ENCODE measurements at regions not wholly inside any gene's neighbourhood (a gene's known extent, or its start where the extent isn't known, plus 50 kb on each side); places are given as distances from the start of the nearest gene placed in this dataset.

DNA sequence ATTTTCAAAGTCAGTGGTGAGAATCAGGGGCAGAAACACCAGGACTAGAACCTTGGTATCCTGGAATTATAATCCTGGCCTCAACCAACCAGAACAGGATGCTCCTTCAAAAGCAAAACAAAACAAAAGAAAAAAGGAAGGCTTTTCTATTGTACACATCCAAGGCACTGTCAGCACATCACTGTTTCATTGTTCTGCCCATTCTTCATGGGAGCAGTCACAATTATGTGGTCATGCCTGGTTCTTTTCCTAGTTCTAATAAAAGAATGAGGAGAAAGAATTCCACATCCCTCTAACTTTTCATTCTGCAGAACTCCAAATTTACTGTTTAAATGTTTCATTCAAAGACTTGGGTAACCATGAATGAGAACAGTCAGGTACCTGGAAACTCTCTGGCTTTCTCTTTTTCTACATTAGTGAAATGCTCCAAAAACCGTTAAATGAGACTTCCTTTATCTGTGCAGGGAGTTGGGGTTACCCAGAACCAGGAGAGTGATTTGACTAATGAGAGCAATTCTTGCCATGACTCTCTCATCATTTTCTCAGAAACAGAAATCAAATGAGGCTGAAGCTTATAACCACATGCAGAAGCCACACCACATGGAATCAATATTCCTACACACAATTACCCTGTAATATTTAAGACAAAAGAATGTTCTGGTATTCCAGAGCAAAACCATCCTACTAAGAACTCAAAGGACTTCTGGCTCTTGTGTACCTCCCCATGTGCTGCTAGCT lies 110.9 kb upstream of the CCDC150 start:
- DNase-seq (ENCODE audit: low spot score), result no peak

DNA sequence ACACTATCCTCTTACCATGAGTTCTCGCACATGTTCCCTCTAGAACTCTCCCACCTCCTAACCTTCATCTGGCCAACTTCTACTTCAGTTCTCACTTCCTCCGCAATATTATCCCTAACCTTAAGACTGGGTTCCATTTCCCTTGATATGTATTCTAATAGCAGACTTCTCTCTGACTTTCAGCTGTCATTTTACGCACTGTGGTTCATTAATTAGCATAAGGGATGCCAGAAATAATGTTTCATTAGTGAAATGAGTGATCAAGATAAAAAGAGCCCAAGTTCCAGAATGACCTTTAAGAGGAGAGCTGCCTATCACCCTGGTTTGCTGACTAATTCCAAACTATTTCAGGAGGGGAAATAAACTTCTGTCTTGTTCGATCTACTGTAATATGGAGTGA lies 108.6 kb upstream of the CCDC150 start:
- DNase-seq (ENCODE audit: low spot score), result no peak

GRCh38 chr2:196533772-196534397 lies 105.6 kb upstream of the CCDC150 start:
- no peak for DNase-seq (ENCODE audit: low spot score)

DNA sequence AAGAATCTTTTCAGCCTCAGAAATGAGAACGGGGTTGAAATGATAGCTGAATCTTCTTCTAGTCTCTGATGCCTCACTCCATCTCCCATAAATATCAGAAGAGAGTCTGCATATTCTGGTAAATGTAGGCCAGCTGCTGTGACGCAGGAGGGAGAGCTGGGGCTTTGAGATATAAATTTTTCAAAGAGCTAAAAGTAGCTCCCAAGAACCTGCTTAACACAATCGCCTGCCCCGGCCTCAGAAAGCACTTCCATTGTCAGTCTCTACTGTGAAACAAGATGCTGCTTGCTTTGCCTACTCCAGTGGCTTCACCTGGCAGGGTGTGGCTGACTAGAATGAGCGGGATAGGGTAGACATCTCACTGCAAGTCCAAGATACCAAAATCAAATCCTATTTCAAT lies 105.0 kb upstream of the CCDC150 start:
- no peak for DNase-seq (ENCODE audit: low spot score)

DNA sequence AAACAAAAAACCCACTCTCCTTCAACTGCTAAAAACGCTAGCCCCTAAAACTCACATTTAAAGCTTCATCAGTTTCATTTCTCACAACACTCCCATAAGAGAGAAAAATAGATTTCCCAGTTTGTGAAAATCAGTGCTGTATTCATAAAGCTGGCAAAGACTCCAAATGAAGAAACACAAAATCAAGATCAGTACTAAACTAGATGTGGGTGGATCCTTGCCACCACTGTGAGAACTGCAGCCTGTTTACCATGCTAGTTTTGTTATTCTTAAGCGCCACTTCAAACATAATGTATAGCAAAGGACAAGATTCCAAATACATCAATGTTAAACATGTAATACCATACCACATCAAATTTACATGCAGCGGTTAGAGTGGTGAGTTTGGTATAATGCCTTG lies 104.5 kb upstream of the CCDC150 start:
- no peak for DNase-seq (ENCODE audit: low spot score)

DNA sequence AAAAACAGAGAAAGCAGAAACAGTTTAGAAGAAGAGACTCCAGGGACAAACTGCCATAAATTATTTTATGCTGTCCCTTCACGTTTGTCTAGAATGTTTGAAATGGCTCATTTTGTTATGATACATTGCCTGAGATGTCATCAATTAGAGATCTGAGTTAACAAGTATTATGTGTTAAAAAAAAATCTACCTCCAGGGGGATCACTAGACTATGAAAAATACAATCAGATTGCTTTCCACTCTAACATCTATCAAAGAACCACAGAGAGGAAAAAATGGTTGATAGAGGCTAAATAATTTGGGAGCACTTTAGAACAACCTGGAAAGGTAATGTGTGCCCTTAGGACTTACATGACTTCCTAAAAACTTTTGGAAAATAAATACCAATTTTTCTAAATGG lies 103.8 kb upstream of the CCDC150 start:
- DNase-seq (ENCODE audit: low spot score), result no peak

DNA sequence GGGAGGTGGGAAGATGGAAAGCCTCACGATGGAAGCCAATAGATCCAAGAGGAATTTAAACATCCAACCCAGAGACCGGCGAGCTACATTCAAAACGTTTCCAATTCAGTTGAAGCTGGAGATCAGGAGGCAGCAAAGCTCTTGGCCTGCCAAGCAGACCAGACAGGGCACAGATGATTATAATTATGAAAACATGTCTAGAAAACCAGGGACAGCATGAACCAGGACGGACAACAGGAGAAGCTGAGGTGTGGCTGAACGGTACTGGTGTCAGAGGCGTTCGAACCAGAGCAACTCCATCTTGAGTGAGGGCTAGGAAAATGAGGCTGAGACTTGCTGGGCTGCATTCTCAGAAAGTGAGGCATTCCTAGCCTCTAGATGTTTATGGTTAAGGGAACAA lies 102.2 kb upstream of the CCDC150 start:
- no peak for DNase-seq (ENCODE audit: low spot score)

DNA sequence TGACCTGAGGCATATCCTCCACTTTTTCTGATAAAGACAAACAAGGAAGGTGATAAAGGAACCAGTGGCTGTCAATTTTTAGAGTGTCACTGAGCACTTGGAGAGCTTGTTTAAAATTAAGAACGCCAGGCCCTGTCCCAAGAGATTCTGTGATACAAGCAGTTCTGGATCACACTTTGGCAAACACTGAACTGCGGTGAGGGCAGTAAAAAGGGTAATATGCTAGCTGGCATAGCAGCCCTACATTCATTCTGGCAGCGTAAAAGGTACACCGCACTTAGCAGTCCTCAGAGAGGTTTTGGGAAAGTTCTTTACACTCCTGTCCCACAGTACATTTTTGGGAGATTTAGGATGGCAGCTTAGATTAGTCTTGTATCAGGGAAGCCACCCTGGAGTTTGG lies 101.3 kb upstream of the CCDC150 start:
- no peak for DNase-seq (ENCODE audit: low spot score)

GRCh38 chr2:196538646-196539045 lies 100.9 kb upstream of the CCDC150 start:
- no peak for DNase-seq (ENCODE audit: low spot score)

DNA sequence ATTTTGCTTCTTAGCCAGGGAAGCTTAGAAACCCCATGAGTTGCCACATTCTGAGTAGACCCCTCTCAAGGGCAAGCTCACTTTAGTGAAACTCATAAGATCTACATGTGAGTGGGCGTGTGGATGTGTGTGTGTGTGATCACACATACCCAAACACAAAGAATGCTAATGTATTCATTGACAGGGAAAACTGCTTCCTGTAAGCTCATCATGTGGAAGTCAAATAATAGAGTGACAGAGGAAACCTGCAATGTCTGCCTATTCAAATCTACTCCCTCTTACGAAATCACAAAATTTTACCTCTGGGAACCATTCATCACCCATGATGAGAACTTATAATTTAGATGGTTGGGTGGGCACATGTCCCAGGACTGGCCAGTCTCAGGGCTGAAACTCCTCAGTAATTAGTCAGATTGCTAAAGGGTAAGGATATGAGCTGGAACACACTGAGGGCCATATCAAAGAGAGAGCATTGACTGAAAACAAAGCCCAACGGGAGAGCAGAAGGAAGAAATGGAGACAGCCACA lies 94.5 kb upstream of the CCDC150 start:
- no peak for DNase-seq (ENCODE audit: low spot score)

- no peak for DNase-seq (ENCODE audit: low spot score)
Observed at GRCh38 chr2:196546151-196546919, 93.2 kb upstream of the CCDC150 start.

DNA sequence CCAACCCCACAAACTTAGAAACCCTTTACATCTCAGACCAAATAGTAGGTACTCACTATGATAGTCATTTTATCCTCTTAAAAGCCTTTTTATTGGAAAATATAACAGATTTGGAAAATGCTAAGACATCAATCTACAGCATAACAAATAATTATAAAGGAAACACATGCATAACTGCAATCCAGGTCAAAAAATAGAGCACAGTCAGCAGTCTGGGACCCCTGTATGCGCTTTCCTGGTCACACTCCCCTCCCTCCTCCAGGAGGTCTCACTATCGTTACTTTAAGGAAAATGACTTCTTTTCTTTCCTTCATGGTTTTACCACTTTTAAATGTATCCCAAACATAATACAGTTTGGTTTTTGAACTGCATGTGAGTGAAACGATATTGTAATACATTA lies 90.5 kb upstream of the CCDC150 start:
- no peak for DNase-seq (ENCODE audit: low spot score)

- no peak for DNase-seq (ENCODE audit: low spot score)
Observed at GRCh38 chr2:196551014-196551413, 88.5 kb upstream of the CCDC150 start.

DNA sequence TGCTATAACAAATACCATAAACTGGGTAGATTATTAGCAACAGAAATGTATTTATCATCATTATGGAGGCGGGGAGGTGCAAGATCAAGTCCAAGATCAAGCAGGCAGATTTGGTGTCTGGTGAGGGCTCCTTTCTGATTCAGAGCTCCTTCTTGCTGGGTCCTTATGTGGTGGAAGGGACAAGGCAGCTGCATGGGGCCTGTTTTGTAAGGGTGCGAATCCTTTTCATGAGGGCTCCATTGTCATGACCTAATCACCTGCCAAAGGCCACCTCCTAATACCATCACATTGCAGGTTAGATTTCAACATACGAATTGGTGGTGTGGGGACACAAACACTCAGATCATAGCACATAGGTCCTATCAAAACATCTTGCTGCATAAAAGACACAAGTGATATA lies 84.4 kb upstream of the CCDC150 start:
- DNase-seq (ENCODE audit: low spot score), result no peak

DNA sequence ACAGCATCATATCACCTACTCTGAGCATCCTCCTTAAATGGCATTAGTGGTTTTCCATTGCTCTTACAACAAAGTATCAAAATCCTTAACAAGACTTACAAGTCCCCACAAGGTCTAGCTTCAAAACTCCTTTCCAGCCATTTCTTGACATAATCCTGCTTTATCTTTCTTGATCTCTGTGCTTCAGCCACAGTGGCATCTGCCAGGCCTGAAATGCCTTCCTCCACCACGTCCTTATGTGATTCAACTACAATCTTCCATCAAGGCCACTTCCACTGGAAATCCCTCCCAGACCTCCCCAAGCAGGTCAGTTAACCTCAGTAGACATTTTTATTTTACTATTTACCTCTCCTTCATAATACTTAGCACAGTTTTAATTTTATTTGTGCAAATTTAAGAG lies 83.8 kb upstream of the CCDC150 start:
- DNase-seq (ENCODE audit: low spot score), result no peak

- DNase-seq (ENCODE audit: low spot score), result no peak
Observed at GRCh38 chr2:196558497-196558896, 81.0 kb upstream of the CCDC150 start.

DNA sequence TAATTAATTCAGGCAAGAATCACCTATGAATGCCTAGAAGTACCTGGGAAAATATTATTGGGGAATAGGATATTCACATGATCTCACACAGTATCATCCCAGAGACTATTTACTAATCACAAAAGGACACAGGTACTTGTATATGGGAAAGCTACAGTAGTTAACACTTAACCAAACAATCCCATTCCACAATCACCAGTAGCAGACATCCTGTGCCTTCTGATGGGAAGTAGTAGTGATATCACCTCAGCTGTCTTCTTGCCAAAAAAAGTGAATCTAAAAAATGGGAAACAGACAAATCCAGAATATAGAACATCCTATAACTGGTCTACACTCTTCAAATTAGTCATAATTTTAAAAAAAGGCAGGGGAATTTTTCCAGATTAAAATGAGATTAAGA lies 75.6 kb upstream of the CCDC150 start:
- no peak for DNase-seq (ENCODE audit: low spot score)

- no peak for DNase-seq (ENCODE audit: low spot score)
Observed at GRCh38 chr2:196565106-196565765, 74.3 kb upstream of the CCDC150 start.

- no peak for DNase-seq (ENCODE audit: low spot score)
Observed at GRCh38 chr2:196565982-196566381, 73.5 kb upstream of the CCDC150 start.

GRCh38 chr2:196566961-196567666 lies 72.4 kb upstream of the CCDC150 start:
- DNase-seq (ENCODE audit: low spot score), result no peak

- no peak for DNase-seq (ENCODE audit: low spot score)
Observed at GRCh38 chr2:196568506-196568905, 71.0 kb upstream of the CCDC150 start.

GRCh38 chr2:196584903-196585302 lies 54.6 kb upstream of the CCDC150 start:
- no peak for DNase-seq (ENCODE audit: low spot score)

Data from A172 (cell line).